HEK293T (cell line): ENCODE measurements at regions not wholly inside any gene's neighbourhood (a gene's known extent, or its start where the extent isn't known, plus 50 kb on each side); places are given as distances from the start of the nearest gene placed in this dataset.

Experiments used
- ARNT ChIP-seq: fragments of 450-650 bp; IDR thresholded peaks from 2 replicates; pipeline ENCODE4 v1.6.1; 2017; ENCODE audit warnings: mild to moderate bottlenecking
- FOXK2 ChIP-seq: fragments of 450-650 bp; IDR thresholded peaks from 2 replicates; pipeline ENCODE4 v1.6.1; 2016; ENCODE audit warnings: mild to moderate bottlenecking
- LEF1 ChIP-seq: fragments of 450-650 bp; IDR thresholded peaks from 2 replicates; pipeline ENCODE4 v1.6.1; 2017; ENCODE audit warnings: mild to moderate bottlenecking, borderline replicate concordance
- SP1 ChIP-seq: fragments of 450-650 bp; IDR thresholded peaks from 2 replicates; pipeline ENCODE4 v1.6.1; 2017
- TARDBP ChIP-seq: fragments of 450-650 bp; IDR thresholded peaks from 2 replicates; pipeline ENCODE4 v1.6.1; 2016

DNA sequence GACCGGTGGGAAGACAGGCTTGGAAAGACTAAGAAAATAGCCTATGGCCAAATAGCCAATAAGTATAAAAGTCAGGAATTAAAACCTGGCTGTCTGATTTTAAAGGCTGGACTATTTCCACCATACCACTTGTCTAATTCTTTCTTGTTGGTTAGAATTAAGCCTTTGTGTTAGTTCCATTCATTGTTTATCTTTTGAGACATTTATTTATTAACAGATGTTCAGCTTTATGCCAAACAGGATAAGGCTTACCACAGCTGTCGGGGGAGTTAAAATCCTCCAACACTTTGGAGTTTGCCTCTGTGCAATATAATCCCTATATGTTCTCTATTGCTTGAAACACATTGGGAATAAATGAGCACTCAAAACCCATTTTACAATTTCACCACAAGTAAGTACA lies 208.3 kb downstream of the TMEM200A start:
- TF ChIP-seq FOXK2 (no peak), ARNT (no peak), SP1 (no peak), TARDBP (no peak), LEF1 (no peak)
